GM12878 (cell line): ENCODE measurements at regions not wholly inside any gene's neighbourhood (a gene's known extent, or its start where the extent isn't known, plus 50 kb on each side); places are given as distances from the start of the nearest gene placed in this dataset.

ENCODE experiments used
- ATAC-seq: fragments of 200-7000 bp; cut with Tn5 transposase; 3 replicates; pipeline ENCODE4 v1.9.1; 2020; ENCODE audit warnings: mild to moderate bottlenecking, moderate library complexity
- BruUV-seq: library from RNA; stranded (reverse); fragments of 400-500 nt; replicated peaks from 2 replicates; lab custom pipeline; 2021; lab: Mats Ljungman, UMichigan
- CTCF ChIA-PET: fragments of 300-600 bp; sonication (Branson Sonifier 250); formaldehyde crosslinking; extraction: SDS; loops from one replicate; lab custom pipeline; 2021; ENCODE audit warnings: inconsistent platforms; lab: Yijun Ruan, JAX
- POLR2A ChIA-PET: fragments of 350-600 bp; formaldehyde crosslinking; extraction: SDS; loops from one replicate; lab custom pipeline; 2021; ENCODE audit warnings: inconsistent platforms; lab: Charles Lee
- RAD21 ChIA-PET: fragments of 300-600 bp; sonication (Branson Sonifier 250); formaldehyde crosslinking; loops from one replicate; lab custom pipeline; 2023; ENCODE audit warnings: antibody characterized with exemption; ENCODE audit not compliant: unreplicated experiment; lab: Charles Lee
- SMC1A ChIA-PET: fragments of 300-600 bp; sonication (Branson Sonifier 250); formaldehyde crosslinking; loops from one replicate; lab custom pipeline; 2023; ENCODE audit not compliant: unreplicated experiment, uncharacterized antibody; lab: Charles Lee
- DNase-seq: peaks from one replicate; pipeline ENCODE4 v3.0.0-alpha.2; 2011; ENCODE audit warnings: low read depth, low spot score
- FAIRE-seq: peaks from 3 replicates; lab custom pipeline; 2011; peaks lifted over from hg19 to GRCh38; lab: Jason Lieb, UNC
- H2AFZ ChIP-seq: 2 replicates; pipeline ENCODE4 v1.6.0; 2011; ENCODE audit warnings: low read depth, low read length, control low read depth; ENCODE audit not compliant: control insufficient read depth
- H3K27ac ChIP-seq: 2 replicates; pipeline ENCODE4 v1.5.1; 2011; ENCODE audit warnings: control low read depth; ENCODE audit not compliant: control insufficient read depth, insufficient read depth
- H3K27me3 ChIP-seq, 2 experiments: replicated peaks in 1 of 2; 2 replicates each; pipeline versions ENCODE4 v1.6.0 to v1.6.1; 2011; ENCODE audit warnings: low read length in 1 of 2; ENCODE audit not compliant: control insufficient read depth in 2 of 2, insufficient read depth in 2 of 2
- H3K36me3 ChIP-seq, 2 experiments: 2 replicates each; pipeline ENCODE4 v1.5.1; 2011; ENCODE audit warnings: low read length in 1 of 2; ENCODE audit not compliant: control insufficient read depth in 2 of 2, insufficient read depth in 2 of 2
- H3K4me1 ChIP-seq: 2 replicates; pipeline ENCODE4 v1.6.1; 2011; ENCODE audit warnings: mild to moderate bottlenecking, low read length, moderate library complexity, mixed read lengths; ENCODE audit not compliant: control insufficient read depth, insufficient read depth
- H3K4me2 ChIP-seq: 2 replicates; pipeline ENCODE4 v1.6.0; 2011; ENCODE audit warnings: control low read depth; ENCODE audit not compliant: control insufficient read depth, insufficient read depth
- H3K4me3 ChIP-seq: fragments of 200-600 bp; sonication (generic); 2 replicates; pipeline ENCODE4 v1.5.1; 2016
- H3K79me2 ChIP-seq: 2 replicates; pipeline ENCODE4 v1.6.0; 2011; ENCODE audit warnings: low read length; ENCODE audit not compliant: control insufficient read depth, insufficient read depth
- H3K9ac ChIP-seq: 2 replicates; pipeline ENCODE4 v1.8.0; 2011; ENCODE audit warnings: low read length, control low read depth, mixed read lengths; ENCODE audit not compliant: control insufficient read depth, insufficient read depth
- H3K9me3 ChIP-seq: replicated peaks from 3 replicates; pipeline ENCODE4 v1.5.1; 2011; ENCODE audit warnings: mild to moderate bottlenecking, low read length; ENCODE audit not compliant: control insufficient read depth, insufficient read depth
- H4K20me1 ChIP-seq: 2 replicates; pipeline ENCODE4 v1.6.0; 2011; ENCODE audit not compliant: control insufficient read depth, insufficient read depth
- CHD1 ChIP-seq: IDR thresholded peaks from 2 replicates; pipeline ENCODE4 v1.6.1; 2012; ENCODE audit warnings: low read depth, low read length, improper control_type of control experiment
- KAT2A ChIP-seq: conservative IDR thresholded peaks from 2 replicates; pipeline ENCODE4 v1.6.1; 2011; ENCODE audit warnings: low read depth, low read length; ENCODE audit not compliant: control insufficient read depth
- NFXL1 ChIP-seq: fragments of 450-650 bp; IDR thresholded peaks from 2 replicates; pipeline ENCODE4 v1.6.1; 2017; ENCODE audit warnings: antibody characterized with exemption, mild to moderate bottlenecking, borderline replicate concordance
- NFYA ChIP-seq: IDR thresholded peaks from 2 replicates; pipeline ENCODE4 v1.6.1; 2011; ENCODE audit warnings: low read depth, mild to moderate bottlenecking, low read length, improper control_type of control experiment, borderline replicate concordance
- NR2C1 ChIP-seq: fragments of 450-650 bp; IDR thresholded peaks from 2 replicates; pipeline ENCODE4 v1.6.1; 2017; ENCODE audit warnings: antibody characterized with exemption, mild to moderate bottlenecking, moderate library complexity
- PAX5 ChIP-seq: IDR thresholded peaks from 2 replicates; pipeline ENCODE4 v1.6.1; 2011; ENCODE audit warnings: low read depth, low read length, borderline replicate concordance
- POU2F2 ChIP-seq: IDR thresholded peaks from 3 replicates; pipeline ENCODE4 v1.6.1; 2011; ENCODE audit warnings: low read depth, mild to moderate bottlenecking, low read length, borderline replicate concordance
- SPI1 ChIP-seq: IDR thresholded peaks from 2 replicates; pipeline ENCODE4 v1.6.1; 2011; ENCODE audit warnings: low read depth, mild to moderate bottlenecking, low read length, moderate library complexity, borderline replicate concordance; ENCODE audit not compliant: insufficient read depth
- SREBF1 ChIP-seq: IDR thresholded peaks from 2 replicates; pipeline ENCODE4 v1.6.1; 2012; ENCODE audit warnings: mild to moderate bottlenecking, low read length
- SUZ12 ChIP-seq: fragments of 200-600 bp; sonication (generic); IDR thresholded peaks from one replicate; pipeline ENCODE4 v1.6.1; 2018; ENCODE audit warnings: antibody characterized with exemption, mild to moderate bottlenecking; ENCODE audit not compliant: unreplicated experiment
- WGBS: methylation state at CpG from one replicate; pipeline ENCODE4 v1.1.6; 2016; ENCODE audit warnings: low lambda C conversion rate; ENCODE audit not compliant: insufficient replicate concordance, insufficient coverage; ENCODE audit errors: missing lambda C conversion rate; 5-methylcytosine and 5-hydroxymethylcytosine counted together
- in situ Hi-C: fragments of 300-500 bp; cut with MboI; formaldehyde crosslinking; loops from 9 replicates; pipeline ENCODE4 v1.14.3; 2018; ENCODE audit warnings: mixed read lengths
- intact Hi-C: fragments of 100-400 bp; cut with micrococcal nuclease; formaldehyde crosslinking; loops from one replicate; pipeline ENCODE4 v1.14.2; 2022; ENCODE audit not compliant: unreplicated experiment
- TF ChIP-seq, protein P1 (sequence below): IDR thresholded peaks from 2 replicates; pipeline ENCODE4 v1.6.1; 2012; ENCODE audit warnings: mild to moderate bottlenecking, low read depth, low read length
- TF ChIP-seq, protein P2 (sequence below): fragments of 450-650 bp; IDR thresholded peaks from 2 replicates; pipeline ENCODE4 v1.6.1; 2017; ENCODE audit warnings: borderline replicate concordance
- TF ChIP-seq, protein P3 (sequence below), 3 experiments: IDR thresholded peaks in 2 of 3; conservative IDR thresholded peaks in 1 of 3; 2 replicates each; pipeline ENCODE4 v1.5.1; 2011; ENCODE audit warnings: low read depth in 3 of 3, low read length in 3 of 3, mild to moderate bottlenecking in 3 of 3, control low read depth in 2 of 3, moderate library complexity in 2 of 3, inconsistent platforms in 1 of 3, mixed read lengths in 1 of 3; ENCODE audit not compliant: control insufficient read depth in 2 of 3, insufficient read depth in 1 of 3; ENCODE audit errors: extremely low read depth in 1 of 3

DNA sequence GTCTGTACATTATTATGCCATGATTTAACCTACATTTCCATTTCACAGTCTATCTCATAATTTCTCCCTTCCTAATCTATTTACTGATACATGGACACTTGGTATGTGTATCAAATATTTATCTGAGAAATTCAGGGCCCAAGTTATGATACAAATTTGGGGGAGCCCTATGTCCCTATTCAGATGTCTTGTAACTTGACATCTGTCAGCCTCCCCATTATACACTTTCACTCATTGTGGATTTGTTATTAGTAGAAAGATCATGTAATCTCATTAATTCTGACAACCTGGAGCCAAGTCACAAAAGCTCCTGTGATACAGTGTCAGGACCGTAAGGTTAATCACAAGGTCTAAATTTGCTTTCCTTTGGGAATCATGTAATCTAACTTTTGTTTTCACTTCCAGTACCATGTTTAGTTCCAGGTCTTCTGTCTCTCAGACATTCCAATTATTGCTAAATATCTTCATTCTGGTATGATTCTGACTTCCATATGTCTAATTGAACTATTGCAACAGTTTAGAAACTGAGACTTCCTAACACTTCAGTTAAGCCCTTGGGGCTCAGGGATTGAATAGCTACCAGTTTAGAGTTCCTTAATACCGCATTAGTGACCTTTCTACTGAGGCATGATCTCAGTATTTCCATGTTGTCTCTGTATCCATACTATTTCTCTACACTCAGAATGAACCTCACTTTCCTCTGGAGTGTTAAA is 182.9 kb upstream of the NUDT12 start:
- SMC1A ChIA-PET: no interaction called here
- H3K36me3 ChIP-seq: no peaks in the 10 kb centered on the region
- no peaks in the 10 kb centered on the region for H4K20me1 ChIP-seq
- intact Hi-C loops (no loop called here), in situ Hi-C loops (no loop called here)
- WGBS: 48% methylated on average over 2 of the region's 2 CpGs
- no peaks in the 10 kb centered on the region for H3K79me2 ChIP-seq
- ATAC-seq: no peak
- no peaks in the 10 kb centered on the region for H3K4me1 ChIP-seq
- H2AFZ ChIP-seq: no peak overlapping the region
- DNase-seq: no peak
- no TSS peak for BruUV-seq
- no peaks in the 10 kb centered on the region for H3K9me3 ChIP-seq
- RAD21 ChIA-PET: interaction anchor here (0.6 kb wide), 1 partner anchor 175 kb away, joined by 3 read pairs; no protein-coding TSS in a partner anchor
- no peak for FAIRE-seq
- no peak overlapping the region for H3K27ac ChIP-seq
- no peak overlapping the region for H3K9ac ChIP-seq
- H3K27me3 ChIP-seq: no peaks in the 10 kb centered on the region
- H3K4me3 ChIP-seq: no peak overlapping the region
- POLR2A ChIA-PET: no interaction called here
- TF ChIP-seq, protein P1, sequence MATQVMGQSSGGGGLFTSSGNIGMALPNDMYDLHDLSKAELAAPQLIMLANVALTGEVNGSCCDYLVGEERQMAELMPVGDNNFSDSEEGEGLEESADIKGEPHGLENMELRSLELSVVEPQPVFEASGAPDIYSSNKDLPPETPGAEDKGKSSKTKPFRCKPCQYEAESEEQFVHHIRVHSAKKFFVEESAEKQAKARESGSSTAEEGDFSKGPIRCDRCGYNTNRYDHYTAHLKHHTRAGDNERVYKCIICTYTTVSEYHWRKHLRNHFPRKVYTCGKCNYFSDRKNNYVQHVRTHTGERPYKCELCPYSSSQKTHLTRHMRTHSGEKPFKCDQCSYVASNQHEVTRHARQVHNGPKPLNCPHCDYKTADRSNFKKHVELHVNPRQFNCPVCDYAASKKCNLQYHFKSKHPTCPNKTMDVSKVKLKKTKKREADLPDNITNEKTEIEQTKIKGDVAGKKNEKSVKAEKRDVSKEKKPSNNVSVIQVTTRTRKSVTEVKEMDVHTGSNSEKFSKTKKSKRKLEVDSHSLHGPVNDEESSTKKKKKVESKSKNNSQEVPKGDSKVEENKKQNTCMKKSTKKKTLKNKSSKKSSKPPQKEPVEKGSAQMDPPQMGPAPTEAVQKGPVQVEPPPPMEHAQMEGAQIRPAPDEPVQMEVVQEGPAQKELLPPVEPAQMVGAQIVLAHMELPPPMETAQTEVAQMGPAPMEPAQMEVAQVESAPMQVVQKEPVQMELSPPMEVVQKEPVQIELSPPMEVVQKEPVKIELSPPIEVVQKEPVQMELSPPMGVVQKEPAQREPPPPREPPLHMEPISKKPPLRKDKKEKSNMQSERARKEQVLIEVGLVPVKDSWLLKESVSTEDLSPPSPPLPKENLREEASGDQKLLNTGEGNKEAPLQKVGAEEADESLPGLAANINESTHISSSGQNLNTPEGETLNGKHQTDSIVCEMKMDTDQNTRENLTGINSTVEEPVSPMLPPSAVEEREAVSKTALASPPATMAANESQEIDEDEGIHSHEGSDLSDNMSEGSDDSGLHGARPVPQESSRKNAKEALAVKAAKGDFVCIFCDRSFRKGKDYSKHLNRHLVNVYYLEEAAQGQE: no peak
- TF ChIP-seq, protein P2, sequence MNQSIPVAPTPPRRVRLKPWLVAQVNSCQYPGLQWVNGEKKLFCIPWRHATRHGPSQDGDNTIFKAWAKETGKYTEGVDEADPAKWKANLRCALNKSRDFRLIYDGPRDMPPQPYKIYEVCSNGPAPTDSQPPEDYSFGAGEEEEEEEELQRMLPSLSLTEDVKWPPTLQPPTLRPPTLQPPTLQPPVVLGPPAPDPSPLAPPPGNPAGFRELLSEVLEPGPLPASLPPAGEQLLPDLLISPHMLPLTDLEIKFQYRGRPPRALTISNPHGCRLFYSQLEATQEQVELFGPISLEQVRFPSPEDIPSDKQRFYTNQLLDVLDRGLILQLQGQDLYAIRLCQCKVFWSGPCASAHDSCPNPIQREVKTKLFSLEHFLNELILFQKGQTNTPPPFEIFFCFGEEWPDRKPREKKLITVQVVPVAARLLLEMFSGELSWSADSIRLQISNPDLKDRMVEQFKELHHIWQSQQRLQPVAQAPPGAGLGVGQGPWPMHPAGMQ: no peak
- TF ChIP-seq POU2F2 (no peak), NR2C1 (no peak), KAT2A (no peak), SUZ12 (no peak), SREBF1 (no peak), SPI1 (no peak), CHD1 (no peak), NFXL1 (no peak), PAX5 (no peak), NFYA (no peak)
- TF ChIP-seq, protein P3, sequence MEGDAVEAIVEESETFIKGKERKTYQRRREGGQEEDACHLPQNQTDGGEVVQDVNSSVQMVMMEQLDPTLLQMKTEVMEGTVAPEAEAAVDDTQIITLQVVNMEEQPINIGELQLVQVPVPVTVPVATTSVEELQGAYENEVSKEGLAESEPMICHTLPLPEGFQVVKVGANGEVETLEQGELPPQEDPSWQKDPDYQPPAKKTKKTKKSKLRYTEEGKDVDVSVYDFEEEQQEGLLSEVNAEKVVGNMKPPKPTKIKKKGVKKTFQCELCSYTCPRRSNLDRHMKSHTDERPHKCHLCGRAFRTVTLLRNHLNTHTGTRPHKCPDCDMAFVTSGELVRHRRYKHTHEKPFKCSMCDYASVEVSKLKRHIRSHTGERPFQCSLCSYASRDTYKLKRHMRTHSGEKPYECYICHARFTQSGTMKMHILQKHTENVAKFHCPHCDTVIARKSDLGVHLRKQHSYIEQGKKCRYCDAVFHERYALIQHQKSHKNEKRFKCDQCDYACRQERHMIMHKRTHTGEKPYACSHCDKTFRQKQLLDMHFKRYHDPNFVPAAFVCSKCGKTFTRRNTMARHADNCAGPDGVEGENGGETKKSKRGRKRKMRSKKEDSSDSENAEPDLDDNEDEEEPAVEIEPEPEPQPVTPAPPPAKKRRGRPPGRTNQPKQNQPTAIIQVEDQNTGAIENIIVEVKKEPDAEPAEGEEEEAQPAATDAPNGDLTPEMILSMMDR (IDR thresholded peaks at IDR 0.05 in 2 of 3, conservative IDR thresholded peaks at IDR 0.05 in 1 of 3; ENCODE audit: control insufficient read depth in 2 of 3, extremely low read depth in 1 of 3, insufficient read depth in 1 of 3, low read depth in 3 of 3, low read length in 3 of 3): no peak
- no peak overlapping the region for H3K4me2 ChIP-seq
- CTCF ChIA-PET: no interaction called here
